Cardiac septum (tissue), 1 donor: ENCODE measurements at regions not wholly inside any gene's neighbourhood (a gene's known extent, or its start where the extent isn't known, plus 50 kb on each side); places are given as distances from the start of the nearest gene placed in this dataset.
"Not testable (repeated sequence)": the region's sequence is repeated elsewhere in the genome, so short reads cannot be mapped to it uniquely, and the experiment has no call there.

ENCODE experiments used
- DNase-seq: peaks from one replicate; pipeline ENCODE4 v3.0.0-alpha.2; 2020; ENCODE audit warnings: low spot score
- intact Hi-C: fragments of 100-400 bp; cut with DNase I; formaldehyde crosslinking; loops from one replicate; pipeline ENCODE4 v1.14.0; 2022
- donor health status: DM: no; HTN: no; CAD: no.

DNA sequence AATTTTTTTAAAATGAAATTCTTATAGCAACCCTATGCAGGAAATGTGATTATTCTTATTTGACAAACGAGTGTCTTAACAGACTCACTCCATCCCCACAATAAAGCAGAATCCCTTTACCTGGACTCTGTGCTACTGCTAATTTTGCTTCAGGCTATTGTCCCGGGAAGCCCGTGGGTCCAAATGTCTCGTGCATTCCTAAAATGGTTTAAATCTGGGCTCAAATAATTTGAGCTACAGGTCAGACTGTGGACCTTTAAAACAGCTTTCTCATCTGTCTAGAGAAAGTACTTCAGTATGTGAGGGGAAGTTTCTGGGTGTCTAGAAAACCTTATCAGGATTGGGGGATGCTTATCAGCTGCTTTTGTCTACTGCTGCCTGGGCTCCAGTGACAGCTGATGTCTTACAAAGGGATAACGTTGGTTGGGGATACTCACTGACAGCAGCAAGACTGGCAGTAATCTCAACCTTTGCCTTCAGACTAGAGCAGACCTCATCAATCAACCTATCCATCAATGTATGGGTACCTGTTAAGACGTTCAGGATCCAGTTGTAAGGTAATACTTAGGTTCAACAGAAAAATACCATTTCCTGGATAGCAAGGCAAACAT lies 197.9 kb upstream of the CDH11 start:
- DNase-seq, result no peak
- intact Hi-C loops, result no loop called here

DNA sequence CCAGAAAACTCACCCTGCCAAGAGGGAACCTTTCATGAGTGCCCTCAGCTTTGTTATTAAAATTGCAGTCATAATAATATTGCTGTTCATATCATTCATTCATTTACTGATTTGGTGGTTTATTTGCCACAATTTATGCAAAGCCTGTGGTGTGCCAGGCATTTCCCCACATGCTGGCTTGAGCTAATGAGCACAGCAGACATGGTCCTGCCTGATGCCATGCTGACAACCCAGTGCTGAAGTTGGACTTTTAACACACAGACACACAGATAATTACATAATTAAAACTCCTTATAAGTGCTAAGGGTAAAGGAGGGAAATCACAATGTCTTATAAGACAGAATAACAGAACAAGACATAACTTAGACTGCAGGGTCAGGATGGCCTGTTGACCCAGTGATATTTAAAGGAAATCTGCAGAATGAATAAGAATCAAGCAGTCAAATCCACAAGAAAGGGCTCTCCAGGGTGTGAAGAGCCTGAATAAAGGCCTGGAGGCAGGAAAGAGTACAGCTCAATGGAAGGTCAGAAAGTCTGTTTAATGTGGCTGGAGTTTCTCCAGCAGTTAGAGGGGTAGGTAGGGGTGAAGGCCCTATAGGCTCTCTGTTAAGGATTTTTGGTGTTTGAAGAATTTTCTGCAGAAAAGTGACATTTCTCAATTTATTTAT lies 196.9 kb upstream of the CDH11 start:
- no peak for DNase-seq
- intact Hi-C loops, result no loop called here

DNA sequence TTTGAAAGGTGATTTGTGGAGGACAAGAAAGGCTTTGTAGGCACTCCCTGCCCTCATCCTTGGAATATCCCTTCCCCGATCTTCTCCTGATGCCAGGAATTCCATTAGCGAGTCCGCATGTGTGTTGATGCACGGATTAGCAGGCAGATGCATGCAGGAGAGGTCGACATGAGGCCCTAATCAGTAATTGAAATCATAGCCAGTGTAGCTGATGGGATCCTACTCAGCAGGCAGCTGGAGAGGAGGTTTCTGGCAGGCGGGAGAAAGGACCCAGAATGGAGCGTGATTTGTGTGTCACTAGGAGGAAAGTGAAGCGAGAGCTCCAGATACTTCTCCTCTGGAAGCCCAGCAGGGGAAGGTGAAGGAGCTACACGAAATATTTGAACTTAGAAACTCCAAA lies 196.3 kb upstream of the CDH11 start:
- no peak for DNase-seq
- intact Hi-C loops, result no loop called here

DNA sequence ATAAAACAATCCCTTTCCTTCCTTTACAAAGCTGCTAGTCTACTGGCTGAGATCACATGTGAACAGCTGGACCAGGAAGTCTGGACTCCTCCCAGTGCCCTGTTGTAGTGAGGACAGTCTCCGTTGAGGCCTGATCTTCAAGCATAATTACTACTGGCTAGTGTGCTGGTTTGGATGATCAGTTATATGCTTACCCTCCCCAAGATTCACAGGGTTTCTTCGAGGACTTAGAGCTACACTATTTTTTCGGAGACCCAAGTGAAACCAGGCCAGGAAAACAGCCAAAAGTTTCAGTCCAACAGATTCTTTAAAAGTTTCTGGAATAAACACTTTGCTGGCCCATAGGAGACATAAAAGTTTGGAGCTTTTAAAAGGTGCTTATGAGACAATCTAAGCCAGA lies 194.9 kb upstream of the CDH11 start:
- intact Hi-C loops, result no loop called here
- no peak for DNase-seq

DNA sequence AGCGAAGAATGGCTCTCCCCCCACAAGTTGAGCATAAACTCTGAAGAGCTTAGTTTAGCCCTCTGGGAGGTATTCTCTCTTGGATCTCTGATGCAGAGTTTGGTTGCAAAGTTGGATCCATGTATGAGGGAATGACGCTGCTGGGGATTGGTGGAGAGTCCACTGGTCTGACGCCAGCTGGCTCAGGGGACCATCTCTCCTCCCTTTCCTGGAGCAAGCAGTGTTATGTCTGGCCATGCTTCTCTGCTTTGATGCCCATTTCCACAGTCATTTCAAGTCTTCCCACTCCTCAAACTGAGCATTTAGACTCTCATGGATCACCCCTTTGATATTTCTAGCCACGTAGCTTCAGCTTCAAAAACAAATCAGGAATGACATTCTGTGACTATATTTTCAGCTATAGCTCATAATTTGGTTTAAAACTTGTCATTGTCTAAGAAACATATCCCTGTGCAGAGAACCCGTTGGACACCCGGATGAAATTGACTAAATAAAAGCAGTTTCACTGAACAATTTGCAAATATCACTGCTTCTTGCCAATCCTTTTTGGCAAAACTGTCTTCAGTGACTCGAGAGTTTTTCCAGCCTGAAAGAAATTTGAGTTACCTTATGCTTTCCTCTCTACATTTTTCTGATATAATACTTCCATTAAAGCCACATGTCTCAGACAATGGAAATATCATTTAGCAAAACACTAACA lies 193.4 kb upstream of the CDH11 start:
- intact Hi-C loops, result no loop called here
- DNase-seq, result no peak

DNA sequence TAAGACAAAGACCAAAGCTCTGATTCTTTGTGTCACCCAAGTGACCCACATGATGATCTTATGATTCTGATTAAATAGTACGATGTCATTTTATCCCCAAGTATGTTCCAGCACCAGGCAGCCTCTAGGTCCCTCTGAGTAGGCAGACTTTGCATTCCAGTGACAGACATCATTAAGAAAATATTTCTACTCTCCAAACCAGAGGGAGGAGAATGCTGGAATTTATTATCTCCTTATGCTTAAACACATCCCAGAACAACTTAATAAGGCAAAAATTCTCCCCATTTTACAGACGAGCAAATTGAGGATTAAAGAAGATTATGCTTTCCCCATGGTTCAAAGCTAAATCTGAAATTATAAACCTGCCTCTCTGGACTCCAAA lies 192.8 kb upstream of the CDH11 start:
- DNase-seq, result no peak
- intact Hi-C loops, result loop anchor here (5.0 kb wide), 1 partner anchor 192 kb away; the partner anchor contains the start of gene CDH11

DNA sequence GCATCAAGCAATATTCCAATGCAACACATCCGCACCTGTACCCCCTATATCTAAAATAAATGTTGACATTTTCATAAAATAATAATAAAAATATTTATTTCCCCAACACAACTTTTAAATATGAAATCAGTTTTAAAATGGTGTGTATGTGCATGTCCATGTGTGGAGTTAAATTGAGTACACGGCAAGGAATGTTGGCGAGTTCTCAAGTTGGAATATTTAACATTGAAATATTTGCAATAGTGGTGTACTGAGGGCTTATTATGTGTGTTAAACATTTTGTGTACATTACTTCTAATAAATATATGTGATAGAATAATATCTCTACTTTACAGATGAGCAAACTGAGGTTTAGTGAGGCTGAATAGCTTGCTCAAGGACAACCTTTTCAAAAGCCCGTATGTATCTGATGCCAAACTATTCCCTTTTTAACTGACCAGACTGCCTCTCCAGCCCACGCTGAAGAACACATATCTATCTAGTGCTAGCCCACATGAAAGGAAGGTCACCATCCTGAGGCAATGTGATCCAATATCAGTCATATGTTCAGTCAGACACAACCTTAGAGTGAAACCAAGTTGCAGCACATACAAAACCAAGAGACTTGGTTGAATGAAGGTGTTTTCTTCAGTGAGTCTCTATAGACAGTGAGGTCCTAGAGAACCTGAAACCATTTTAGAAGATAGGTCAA lies 192.2 kb upstream of the CDH11 start:
- intact Hi-C loops, result loop anchor here (5.0 kb wide), 1 partner anchor 192 kb away; the partner anchor contains the start of gene CDH11
- DNase-seq, result no peak

DNA sequence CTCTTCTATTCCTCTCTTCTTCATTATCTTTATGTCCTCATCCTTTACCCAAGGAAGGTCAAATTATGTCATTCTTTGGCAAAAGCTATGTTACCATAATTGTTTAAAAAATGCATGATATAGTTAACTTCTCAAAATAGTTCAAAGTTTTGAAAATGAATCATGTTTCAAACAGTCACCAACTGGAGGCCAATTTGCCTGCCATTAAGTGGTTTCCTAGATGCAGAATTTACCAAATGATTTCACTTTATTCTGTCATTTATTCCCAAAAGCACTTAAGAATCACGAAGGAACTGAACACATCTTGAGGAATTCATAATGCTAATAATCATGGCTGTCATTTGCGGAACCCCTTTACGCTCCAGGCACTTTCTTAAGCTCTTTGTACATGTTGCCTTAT lies 190.9 kb upstream of the CDH11 start:
- DNase-seq, result no peak
- intact Hi-C loops, result loop anchor here (5.0 kb wide), 1 partner anchor 190 kb away; the partner anchor contains the start of gene CDH11

DNA sequence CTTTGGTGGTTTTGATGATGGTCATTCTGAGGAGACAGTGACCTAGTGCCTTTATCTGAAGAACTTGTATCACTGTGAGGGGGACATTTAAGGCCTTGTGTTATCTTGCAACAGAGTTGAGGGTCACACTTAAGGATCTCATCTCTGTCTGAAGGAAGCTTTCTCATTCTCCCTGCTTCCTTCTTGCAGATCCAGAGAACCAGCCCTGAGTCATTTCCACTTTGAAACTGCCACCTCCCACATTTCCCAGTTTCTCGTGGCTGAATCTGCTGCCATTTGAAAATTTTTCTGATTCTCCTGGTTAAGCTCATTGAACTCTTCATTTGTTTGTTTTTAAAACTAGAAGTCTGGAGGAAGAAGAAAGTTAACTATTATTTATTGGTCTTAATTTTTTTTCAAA lies 190.2 kb upstream of the CDH11 start:
- no peak for DNase-seq
- intact Hi-C loops, result loop anchor here (5.0 kb wide), 1 partner anchor 190 kb away; the partner anchor contains the start of gene CDH11

DNA sequence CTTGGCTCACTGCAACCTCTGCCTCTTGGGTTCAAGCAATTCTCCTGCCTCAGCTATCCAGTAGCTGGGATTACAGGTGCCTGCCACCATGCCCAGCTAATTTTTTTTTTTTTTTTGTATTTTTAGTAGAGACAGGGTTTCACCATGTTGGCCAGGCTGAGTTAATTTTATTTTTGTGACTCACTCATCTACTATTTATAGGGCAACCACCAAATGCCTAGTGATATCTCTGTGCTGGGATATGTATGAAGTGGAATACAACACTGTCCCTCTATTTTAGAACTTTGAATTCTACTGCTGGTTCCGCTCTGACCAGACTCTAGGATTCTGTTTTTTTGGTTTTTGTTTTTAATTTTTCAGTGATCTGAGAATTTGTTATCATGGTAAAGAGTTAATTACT lies 188.6 kb upstream of the CDH11 start:
- DNase-seq, result not testable (repeated sequence)
- intact Hi-C loops, result loop anchor here (2.0 to 5.0 kb wide), 2 partner anchors 62 to 188 kb away; partner anchors contain the start of gene CDH11

DNA sequence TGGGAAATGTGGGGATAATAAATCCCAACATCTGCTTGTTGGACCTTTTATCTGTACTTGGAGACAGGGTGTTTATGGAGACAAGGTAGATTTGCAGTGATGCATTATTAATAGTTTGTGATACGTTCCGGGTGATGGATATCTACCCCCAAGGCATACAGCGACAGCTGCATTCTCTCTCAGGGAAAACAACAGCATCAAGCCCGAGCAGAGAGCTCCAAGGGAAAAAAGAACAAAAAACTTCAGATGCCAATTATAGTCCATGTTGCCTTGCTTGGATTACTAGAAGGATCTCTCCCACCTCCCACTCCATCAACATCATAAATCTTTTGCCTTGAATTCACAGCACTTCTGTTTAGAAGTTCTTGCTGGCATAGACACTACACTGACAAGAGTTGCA lies 187.5 kb upstream of the CDH11 start:
- intact Hi-C loops, result no loop called here
- DNase-seq, result no peak

DNA sequence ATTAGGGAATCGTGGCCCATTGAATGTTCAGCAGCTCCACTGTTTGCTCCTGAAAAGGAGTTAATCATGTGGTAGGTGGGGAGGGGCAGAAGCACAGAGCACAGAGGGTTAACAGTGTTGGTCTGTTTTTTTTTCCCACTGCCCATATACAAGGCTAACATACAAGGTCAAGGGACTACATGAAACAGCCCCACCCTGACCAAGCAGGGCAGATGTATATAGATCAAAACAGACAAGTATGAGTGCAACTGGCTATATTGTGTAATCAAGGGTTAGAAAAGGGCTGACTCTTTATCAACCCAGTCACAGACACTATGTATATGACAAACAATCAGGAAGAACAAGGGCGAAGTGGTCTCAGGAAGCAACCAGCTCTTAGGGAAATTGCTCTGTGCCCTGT lies 186.6 kb upstream of the CDH11 start:
- no peak for DNase-seq
- intact Hi-C loops, result no loop called here

DNA sequence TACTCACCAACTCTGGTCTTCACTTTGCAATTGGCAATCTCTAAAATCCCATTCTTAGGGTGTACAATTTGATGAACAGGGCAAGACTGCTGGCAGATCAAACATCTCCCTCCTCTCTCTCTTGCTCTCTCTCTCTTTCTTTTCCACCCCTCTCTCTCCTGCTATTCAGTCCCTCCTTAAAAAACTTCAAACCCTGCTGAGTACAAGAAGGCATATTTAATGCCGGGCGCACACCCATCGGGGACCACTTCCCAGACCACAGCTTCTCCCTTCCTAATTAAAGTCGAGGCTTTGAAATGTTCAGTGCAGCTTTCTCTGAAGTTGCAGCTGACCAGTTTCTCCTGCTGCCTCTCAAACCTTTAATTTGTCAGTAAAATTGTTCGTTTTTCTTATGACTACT lies 185.4 kb upstream of the CDH11 start:
- intact Hi-C loops, result no loop called here
- DNase-seq, result no peak

DNA sequence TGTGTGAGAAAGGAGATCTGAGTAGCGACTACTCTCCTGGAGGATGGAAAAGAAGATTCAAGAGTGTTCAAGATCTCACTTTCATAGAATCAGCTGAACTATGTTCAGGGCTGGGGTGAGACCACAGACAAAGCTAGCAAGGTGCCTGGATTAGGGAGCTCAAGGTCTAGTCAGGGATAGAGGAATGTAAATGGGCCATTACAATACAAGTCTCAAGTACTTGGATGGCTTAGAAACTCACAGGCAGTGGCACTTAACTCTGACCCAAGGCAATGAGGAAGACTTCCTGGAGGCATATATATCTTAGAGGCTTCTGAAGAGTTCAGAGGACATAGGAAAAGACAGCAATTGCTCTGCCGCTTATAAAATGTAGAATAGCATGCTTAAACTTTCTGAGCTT lies 184.9 kb upstream of the CDH11 start:
- intact Hi-C loops, result no loop called here
- DNase-seq, result no peak

DNA sequence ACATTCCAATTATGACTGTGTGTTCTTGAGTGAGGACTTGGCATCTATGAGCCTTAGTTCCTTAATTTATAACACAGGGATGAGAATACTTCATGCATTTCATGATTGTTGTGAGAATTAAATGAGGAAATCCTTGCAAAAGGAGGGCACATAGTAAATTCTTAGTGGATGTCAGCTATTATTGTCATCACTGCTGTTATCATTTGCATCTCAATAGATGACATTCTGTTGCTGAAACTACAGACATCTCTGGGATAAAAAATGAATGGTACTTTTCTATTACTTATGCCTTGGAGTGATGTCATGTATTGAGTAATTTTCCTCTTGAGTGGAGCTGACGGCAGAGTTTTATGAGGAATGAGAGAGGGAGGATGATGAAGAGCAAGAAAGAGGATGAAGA lies 184.4 kb upstream of the CDH11 start:
- intact Hi-C loops, result no loop called here
- DNase-seq, result no peak

DNA sequence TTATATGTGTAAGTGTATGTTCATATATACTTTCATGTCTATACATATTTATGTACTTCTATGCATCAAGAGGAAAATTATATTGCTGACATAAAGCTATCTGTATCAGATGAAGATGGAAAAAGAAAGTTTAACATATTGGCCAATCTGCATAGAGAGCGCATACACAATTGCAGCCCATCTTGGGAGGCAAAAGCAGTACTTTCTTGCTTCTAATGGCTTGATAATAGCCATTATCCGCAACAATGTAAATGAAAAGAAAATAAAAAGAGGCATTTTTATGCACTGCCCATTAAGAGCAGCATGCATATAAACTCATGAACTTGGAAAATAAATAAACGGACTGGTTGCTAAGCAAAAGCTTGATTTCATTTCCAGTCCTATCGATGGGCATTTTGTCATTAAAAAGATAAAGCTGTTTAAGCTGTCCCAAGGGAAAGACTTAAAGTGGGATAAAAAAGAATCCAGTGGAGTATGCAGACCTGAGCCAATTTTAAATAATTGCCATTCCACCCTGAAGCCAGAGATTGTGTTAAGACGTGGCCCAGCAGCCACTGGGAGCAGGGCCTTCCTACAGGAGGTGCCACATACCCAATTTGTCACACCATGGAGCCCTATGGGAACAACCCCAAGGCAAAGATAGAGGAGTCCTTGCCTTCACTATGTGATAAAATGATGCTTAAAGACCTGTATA lies 183.6 kb upstream of the CDH11 start:
- no peak for DNase-seq
- intact Hi-C loops, result no loop called here

DNA sequence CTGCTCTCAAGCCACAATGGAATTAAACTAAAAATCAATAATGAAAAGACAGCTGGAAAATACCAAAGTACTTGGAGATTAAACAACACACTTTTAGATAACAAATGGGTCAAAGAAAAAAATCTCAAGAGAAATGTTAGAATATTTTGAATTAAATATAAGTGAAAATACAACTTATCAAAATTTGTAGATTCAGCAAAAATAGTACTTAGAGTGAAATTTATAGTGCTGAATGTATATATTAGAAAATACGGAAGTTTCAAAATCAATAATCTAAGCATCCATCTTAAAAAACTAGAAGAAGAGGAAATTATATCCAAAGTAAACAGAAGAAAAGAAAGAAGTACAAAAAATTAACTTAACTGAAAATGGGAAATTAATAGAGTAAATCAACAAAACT lies 179.2 kb upstream of the CDH11 start:
- intact Hi-C loops, result no loop called here
- DNase-seq, result no peak

DNA sequence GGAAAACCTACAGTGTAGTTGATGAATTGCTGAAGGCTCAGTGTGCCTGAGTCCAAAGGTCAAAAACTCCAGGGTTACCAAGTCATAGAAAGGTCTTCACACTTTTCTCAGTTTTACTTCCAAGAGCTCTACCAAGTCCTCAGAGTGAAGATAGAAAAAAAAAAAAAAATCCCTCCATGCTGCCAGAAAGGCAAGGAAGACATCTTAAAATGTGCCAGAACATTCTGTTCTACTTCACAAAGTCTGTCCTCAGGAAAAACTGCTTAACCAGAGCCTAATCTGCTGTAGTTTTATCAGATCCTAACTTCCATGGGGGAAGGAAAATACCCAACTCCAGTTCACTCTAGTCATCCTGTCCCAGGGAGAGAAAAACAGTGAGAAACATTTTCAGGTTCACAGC lies 175.6 kb upstream of the CDH11 start:
- DNase-seq, result no peak
- intact Hi-C loops, result no loop called here

DNA sequence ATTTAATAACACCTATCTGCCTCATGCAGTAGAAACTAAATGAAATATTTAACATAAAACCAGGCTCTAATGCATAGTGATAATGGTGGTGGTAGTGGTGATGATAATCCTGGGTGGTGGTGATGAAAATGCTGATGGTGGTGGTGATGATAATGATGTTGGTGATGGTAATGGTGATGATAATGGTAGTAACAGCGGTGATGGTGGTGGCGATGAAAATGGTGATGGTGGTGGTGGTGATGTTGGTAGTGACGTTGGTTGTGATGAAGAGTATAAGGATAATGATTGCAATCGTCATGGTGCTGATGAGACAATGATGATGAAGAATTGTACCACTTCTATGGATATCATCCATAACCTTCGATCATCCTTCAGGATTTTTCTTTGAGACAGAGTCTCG lies 173.7 kb upstream of the CDH11 start:
- intact Hi-C loops, result no loop called here
- no peak for DNase-seq

DNA sequence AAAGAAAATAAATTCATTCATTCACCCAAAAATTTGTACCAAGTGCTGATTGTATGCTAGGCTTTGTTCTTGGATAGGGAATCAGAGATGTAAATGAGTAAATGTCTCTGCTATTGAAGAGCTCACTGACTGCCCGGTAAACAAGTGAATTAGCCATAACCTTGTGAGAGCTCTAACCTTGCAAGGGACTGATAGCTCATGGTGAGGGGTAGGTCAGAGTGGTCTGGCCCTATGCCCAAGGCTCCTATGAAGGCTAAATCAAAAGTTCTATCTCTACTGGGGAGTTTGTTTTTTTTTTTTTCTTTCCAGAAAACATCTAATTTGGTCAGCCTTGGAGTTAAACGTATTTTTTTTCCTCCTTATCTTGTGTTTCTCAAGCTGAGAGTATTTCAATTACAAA lies 172.8 kb upstream of the CDH11 start:
- intact Hi-C loops, result no loop called here
- no peak for DNase-seq
